ENCODE measurements at regions not wholly inside any gene's neighbourhood (a gene's known extent, or its start where the extent isn't known, plus 50 kb on each side); places are given as distances from the start of the nearest gene placed in this dataset.

- FAIRE-seq (no peak), ATAC-seq (no peak), DNase-seq (ENCODE audit: extremely low read depth in 1 of 4, low spot score in 3 of 4) (no peak)
- Histone ChIP-seq H3K4me1 (replicated peaks in 1 of 2; ENCODE audit: control insufficient read depth in 2 of 2, insufficient read depth in 2 of 2, low read length in 2 of 2) (no peaks in the 10 kb centered on the region), H3K4me2 (ENCODE audit: insufficient read depth, low read length) (no peak overlapping the region), H3K36me3 (ENCODE audit: control insufficient read depth, insufficient read depth, low read length) (no peaks in the 10 kb centered on the region), H3K9me3 (replicated peaks; ENCODE audit: control insufficient read depth, insufficient read depth, low read depth, low read length) (no peaks in the 10 kb centered on the region), H3K27ac (ENCODE audit: extremely low read depth, low read depth, low read length) (no peak overlapping the region), H2AFZ (ENCODE audit: low read depth, low read length) (no peak overlapping the region), H3K79me2 (ENCODE audit: control insufficient read depth, insufficient read depth, low read length) (no peaks in the 10 kb centered on the region), H3K4me3 (no peak overlapping the region), H3K9me1 (ENCODE audit: control insufficient read depth, insufficient read depth, low read length) (no peaks in the 10 kb centered on the region), H3K27me3 (ENCODE audit: control insufficient read depth in 2 of 2, insufficient read depth in 2 of 2, low read length in 2 of 2) (peaks cover 36 to 48% of the 10 kb centered on the region in 2 experiments; a peak in 4 of 5 replicates), H3K9ac (ENCODE audit: insufficient read depth in 1 of 2, low read depth in 2 of 2, low read length in 2 of 2) (no peak overlapping the region), H4K20me1 (replicated peaks; ENCODE audit: control insufficient read depth, insufficient read depth, low read length) (no peaks in the 10 kb centered on the region)
- in situ Hi-C loops (cut with MboI), result no loop called here
- CTCF ChIA-PET (ENCODE audit: low intra/inter-chr PET ratio), result no interaction called here
- POLR2A ChIA-PET, result no interaction called here
- no TSS peak for BruUV-seq (replicated peaks)
- no peak for TF ChIP-seq CBFA2T3 (IDR thresholded peaks at IDR 0.05)
- TF ChIP-seq TEAD1 (CRISPR knock-in tag; IDR thresholded peaks at IDR 0.05), result no peak
- no peak for TF ChIP-seq MED1 (CRISPR knock-in tag; IDR thresholded peaks at IDR 0.05; ENCODE audit: borderline replicate concordance)
- TF ChIP-seq STAT5A (IDR thresholded peaks at IDR 0.05; ENCODE audit: borderline replicate concordance, low read length), result no peak
- TF ChIP-seq MEF2D (tag; conservative IDR thresholded peaks at IDR 0.05; ENCODE audit: low read depth), result no peak
- no peak for TF ChIP-seq BDP1 (IDR thresholded peaks at IDR 0.05; ENCODE audit: insufficient read depth, insufficient read length)
- no peak for TF ChIP-seq BMI1 (IDR thresholded peaks at IDR 0.05; ENCODE audit: low read length)
- no peak for TF ChIP-seq CEBPB (tag; IDR thresholded peaks at IDR 0.05)
- TF ChIP-seq STAT5B (CRISPR knock-in tag; IDR thresholded peaks at IDR 0.05), result no peak
- no peak for TF ChIP-seq ZNF76 (CRISPR knock-in tag; IDR thresholded peaks at IDR 0.05; ENCODE audit: borderline replicate concordance)
- TF ChIP-seq PRMT5 (CRISPR knock-in tag; IDR thresholded peaks at IDR 0.05), result no peak
- no peak for TF ChIP-seq PML (IDR thresholded peaks at IDR 0.05; ENCODE audit: low read length)
- no peak for TF ChIP-seq ZFP30 (CRISPR knock-in tag; IDR thresholded peaks at IDR 0.05; ENCODE audit: borderline replicate concordance)
- TF ChIP-seq ZEB2 (IDR thresholded peaks at IDR 0.05), result no peak
- TF ChIP-seq ZNF79 (CRISPR knock-in tag; IDR thresholded peaks at IDR 0.05; ENCODE audit: low read depth), result no peak
- TF ChIP-seq ZNF408 (CRISPR knock-in tag; IDR thresholded peaks at IDR 0.05; ENCODE audit: low read depth), result no peak
- TF ChIP-seq ZNF740 (CRISPR knock-in tag; IDR thresholded peaks at IDR 0.05), result no peak
- no peak for TF ChIP-seq ZNF740 (tag; IDR thresholded peaks at IDR 0.05)
- TF ChIP-seq SMARCA4 (IDR thresholded peaks at IDR 0.05), result no peak
- WGBS (ENCODE audit: insufficient coverage, low coverage, missing lambda C conversion rate), result 1% methylated on average over 8 of the region's 8 CpGs
- intact Hi-C loops (cut with micrococcal nuclease), result no loop called here
Measured at GRCh38 chr5:179488491-179488890, 61.9 kb upstream of the RUFY1 start.

Data from K562 (cell line).